ENCODE measurements at regions not wholly inside any gene's neighbourhood (a gene's known extent, or its start where the extent isn't known, plus 50 kb on each side); places are given as distances from the start of the nearest gene placed in this dataset.

GRCh38 chr22:49329636-49330035, 498.0 kb downstream of the BRD1 start:
- Histone ChIP-seq H3K4me1 (ENCODE audit: control insufficient read depth, low read length) (0 out of 2 replicates have a peak, but pooled peaks cover 4% of the 10 kb centered on the region), H3K36me3 (ENCODE audit: control insufficient read depth, low read length) (no peaks in the 10 kb centered on the region), H3K27ac (ENCODE audit: low read depth, low read length) (no peak overlapping the region), H3K9me2 (replicated peaks; ENCODE audit: control insufficient read depth, low read length) (no peaks in the 10 kb centered on the region), H3K4me3 (ENCODE audit: low read length) (no peak overlapping the region), H3K9me3 (ENCODE audit: control insufficient read depth, insufficient read depth, low read length) (no peaks in the 10 kb centered on the region), H4K20me1 (ENCODE audit: control insufficient read depth, insufficient read depth, low read depth, low read length) (no peaks in the 10 kb centered on the region), H3K27me3 (ENCODE audit: control insufficient read depth, low read length) (no peaks in the 10 kb centered on the region), H3K79me2 (ENCODE audit: control insufficient read depth, low read length) (no peaks in the 10 kb centered on the region), H3F3A (ENCODE audit: control insufficient read depth, insufficient read depth) (no peaks in the 10 kb centered on the region), H3K4me2 (ENCODE audit: low read length) (no peak overlapping the region)
- TF ChIP-seq, protein P1, sequence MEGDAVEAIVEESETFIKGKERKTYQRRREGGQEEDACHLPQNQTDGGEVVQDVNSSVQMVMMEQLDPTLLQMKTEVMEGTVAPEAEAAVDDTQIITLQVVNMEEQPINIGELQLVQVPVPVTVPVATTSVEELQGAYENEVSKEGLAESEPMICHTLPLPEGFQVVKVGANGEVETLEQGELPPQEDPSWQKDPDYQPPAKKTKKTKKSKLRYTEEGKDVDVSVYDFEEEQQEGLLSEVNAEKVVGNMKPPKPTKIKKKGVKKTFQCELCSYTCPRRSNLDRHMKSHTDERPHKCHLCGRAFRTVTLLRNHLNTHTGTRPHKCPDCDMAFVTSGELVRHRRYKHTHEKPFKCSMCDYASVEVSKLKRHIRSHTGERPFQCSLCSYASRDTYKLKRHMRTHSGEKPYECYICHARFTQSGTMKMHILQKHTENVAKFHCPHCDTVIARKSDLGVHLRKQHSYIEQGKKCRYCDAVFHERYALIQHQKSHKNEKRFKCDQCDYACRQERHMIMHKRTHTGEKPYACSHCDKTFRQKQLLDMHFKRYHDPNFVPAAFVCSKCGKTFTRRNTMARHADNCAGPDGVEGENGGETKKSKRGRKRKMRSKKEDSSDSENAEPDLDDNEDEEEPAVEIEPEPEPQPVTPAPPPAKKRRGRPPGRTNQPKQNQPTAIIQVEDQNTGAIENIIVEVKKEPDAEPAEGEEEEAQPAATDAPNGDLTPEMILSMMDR (IDR thresholded peaks at IDR 0.05; ENCODE audit: low read depth, low read length, poor library complexity, severe bottlenecking) = no peak
- TF ChIP-seq EZH2phosphoT487 (IDR thresholded peaks at IDR 0.05; ENCODE audit: borderline replicate concordance, low read length) = no peak

DNA sequence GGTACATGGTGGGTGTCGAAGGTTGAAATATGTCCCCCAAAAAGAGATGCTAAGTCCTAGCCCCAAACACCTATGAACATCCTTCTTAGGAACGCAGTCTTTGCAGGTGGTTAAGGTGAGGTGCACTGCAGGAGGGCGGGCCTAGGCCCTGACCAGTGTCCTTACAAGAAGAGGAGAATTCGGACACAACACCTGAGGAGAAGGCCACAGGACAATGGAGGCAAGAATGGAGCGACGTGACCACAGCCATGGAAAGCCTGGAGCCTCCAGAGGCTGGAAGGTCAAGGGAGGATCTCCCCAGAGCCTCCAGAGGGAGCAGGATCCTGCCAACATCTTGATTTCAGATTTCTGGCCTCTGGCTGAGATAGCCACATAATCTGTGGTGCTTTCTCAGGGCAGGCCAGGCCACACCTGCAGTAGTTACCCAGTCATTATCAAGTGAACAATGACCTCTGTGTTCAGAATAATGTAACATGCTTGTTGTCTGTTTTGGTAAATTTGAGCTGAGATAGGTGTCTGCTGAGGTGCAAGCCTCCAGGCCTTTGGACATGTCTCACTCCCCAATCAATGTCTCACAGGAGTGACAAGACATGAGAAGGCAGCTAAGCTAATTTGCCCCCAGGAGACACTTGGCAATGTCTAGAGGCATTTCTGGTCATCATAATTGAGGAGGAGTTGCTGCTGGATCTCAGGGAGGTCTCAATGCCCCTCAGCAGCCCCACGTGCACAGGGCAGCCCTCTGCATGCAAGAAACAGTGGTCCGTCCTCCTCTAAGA, 498.9 kb downstream of the BRD1 start:
- Histone ChIP-seq H3K36me3 (ENCODE audit: control insufficient read depth, low read length) (no peaks in the 10 kb centered on the region), H3K4me2 (ENCODE audit: low read length) (no peak overlapping the region), H3K27me3 (ENCODE audit: control insufficient read depth, low read length) (no peaks in the 10 kb centered on the region), H3F3A (ENCODE audit: control insufficient read depth, insufficient read depth) (no peaks in the 10 kb centered on the region), H3K4me3 (ENCODE audit: low read length) (no peak overlapping the region), H3K27ac (ENCODE audit: low read depth, low read length) (no peak overlapping the region), H3K79me2 (ENCODE audit: control insufficient read depth, low read length) (no peaks in the 10 kb centered on the region), H4K20me1 (ENCODE audit: control insufficient read depth, insufficient read depth, low read depth, low read length) (no peaks in the 10 kb centered on the region), H3K9me3 (ENCODE audit: control insufficient read depth, insufficient read depth, low read length) (no peaks in the 10 kb centered on the region), H3K9me2 (replicated peaks; ENCODE audit: control insufficient read depth, low read length) (no peaks in the 10 kb centered on the region), H3K4me1 (ENCODE audit: control insufficient read depth, low read length) (peaks cover 10% of the 10 kb centered on the region; the same call in 1 of the 2 replicates)
- TF ChIP-seq, protein P1 (IDR thresholded peaks at IDR 0.05; ENCODE audit: low read depth, low read length, poor library complexity, severe bottlenecking) = no peak
- TF ChIP-seq EZH2phosphoT487 (IDR thresholded peaks at IDR 0.05; ENCODE audit: borderline replicate concordance, low read length) = no peak

GRCh38 chr22:49328118-49328475, 499.6 kb downstream of the BRD1 start:
- H4K20me1 ChIP-seq (ENCODE audit: control insufficient read depth, insufficient read depth, low read depth, low read length) = no peaks in the 10 kb centered on the region
- TF ChIP-seq, protein P1 (IDR thresholded peaks at IDR 0.05; ENCODE audit: low read depth, low read length, poor library complexity, severe bottlenecking) = no peak
- no peak for TF ChIP-seq EZH2phosphoT487 (IDR thresholded peaks at IDR 0.05; ENCODE audit: borderline replicate concordance, low read length)
- no peaks in the 10 kb centered on the region for H3K9me3 ChIP-seq (ENCODE audit: control insufficient read depth, insufficient read depth, low read length)
- no peaks in the 10 kb centered on the region for H3K27me3 ChIP-seq (ENCODE audit: control insufficient read depth, low read length)
- H3K4me3 ChIP-seq (ENCODE audit: low read length) = no peak overlapping the region
- H3K9me2 ChIP-seq (replicated peaks; ENCODE audit: control insufficient read depth, low read length) = no peaks in the 10 kb centered on the region
- H3K79me2 ChIP-seq (ENCODE audit: control insufficient read depth, low read length) = no peaks in the 10 kb centered on the region
- H3K4me2 ChIP-seq (ENCODE audit: low read length) = no peak overlapping the region
- H3K36me3 ChIP-seq (ENCODE audit: control insufficient read depth, low read length) = no peaks in the 10 kb centered on the region
- no peaks in the 10 kb centered on the region for H3F3A ChIP-seq (ENCODE audit: control insufficient read depth, insufficient read depth)
- H3K4me1 ChIP-seq (ENCODE audit: control insufficient read depth, low read length) = peaks cover 11% of the 10 kb centered on the region; the same call in 1 of the 2 replicates
- H3K27ac ChIP-seq (ENCODE audit: low read depth, low read length) = no peak overlapping the region
